Thyroid gland (tissue), 4 donors: ENCODE measurements at regions not wholly inside any gene's neighbourhood (a gene's known extent, or its start where the extent isn't known, plus 50 kb on each side); places are given as distances from the start of the nearest gene placed in this dataset.

Source experiments
- CTCF ChIP-seq, 6 experiments: fragments of 200-600 bp in 3 of 6; fragments of 450-650 bp in 3 of 6; sonication (generic) in 3 of 6; IDR thresholded peaks; one replicate each; pipeline ENCODE4 v1.5.1; 2016 to 2019; ENCODE audit warnings: antibody characterized with exemption in 6 of 6, mild to moderate bottlenecking in 2 of 6, inconsistent platforms in 1 of 6, moderate library complexity in 1 of 6
- POLR2A ChIP-seq, 2 donors: fragments of 450-650 bp; IDR thresholded peaks; one replicate each; pipeline ENCODE4 v1.6.1; 2017; ENCODE audit warnings: antibody characterized with exemption in 2 of 2, mild to moderate bottlenecking in 2 of 2, moderate library complexity in 1 of 2

GRCh38 chr4:150007512-150007911, 70.7 kb upstream of the DCLK2 start:
- no peak for TF ChIP-seq CTCF (IDR thresholded peaks at IDR 0.05)
- TF ChIP-seq POLR2A (IDR thresholded peaks at IDR 0.05): no peak
